ENCODE measurements at regions not wholly inside any gene's neighbourhood (a gene's known extent, or its start where the extent isn't known, plus 50 kb on each side); places are given as distances from the start of the nearest gene placed in this dataset.

GRCh38 chr10:47151920-47152319 is 148.1 kb upstream of the GDF10 start:
- Histone ChIP-seq H3K36me3 (ENCODE audit: control insufficient read depth, insufficient read depth, low read length) (no peaks in the 10 kb centered on the region), H3K27me3 (ENCODE audit: control insufficient read depth, insufficient read depth, low read length) (no peaks in the 10 kb centered on the region), H3K4me3 (ENCODE audit: low read depth, low read length) (no peak overlapping the region)
- no peak for TF ChIP-seq CTCF (IDR thresholded peaks at IDR 0.05; ENCODE audit: insufficient read depth, low read length, poor library complexity, severe bottlenecking)
- no peak for DNase-seq (ENCODE audit: low read depth)

GRCh38 chr10:47152861-47153349 is 147.1 kb upstream of the GDF10 start:
- Histone ChIP-seq H3K4me3 (ENCODE audit: low read depth, low read length) (no peak overlapping the region), H3K36me3 (ENCODE audit: control insufficient read depth, insufficient read depth, low read length) (no peaks in the 10 kb centered on the region), H3K27me3 (ENCODE audit: control insufficient read depth, insufficient read depth, low read length) (no peaks in the 10 kb centered on the region)
- DNase-seq (ENCODE audit: low read depth): no peak
- TF ChIP-seq CTCF (IDR thresholded peaks at IDR 0.05; ENCODE audit: insufficient read depth, low read length, poor library complexity, severe bottlenecking): peak; percentile 20

- TF ChIP-seq CTCF (IDR thresholded peaks at IDR 0.05; ENCODE audit: insufficient read depth, low read length, poor library complexity, severe bottlenecking): no peak
- no peak for DNase-seq (ENCODE audit: low read depth)
These were observed 145.2 kb upstream of the GDF10 start for GRCh38 chr10:47154762-47155161.

GRCh38 chr10:47156873-47157272 is 143.1 kb upstream of the GDF10 start:
- no peak for TF ChIP-seq CTCF (IDR thresholded peaks at IDR 0.05; ENCODE audit: insufficient read depth, low read length, poor library complexity, severe bottlenecking)
- H3K4me3 ChIP-seq (ENCODE audit: low read depth, low read length): no peak overlapping the region
- DNase-seq (ENCODE audit: low read depth): no peak
- no peaks in the 10 kb centered on the region for H3K36me3 ChIP-seq (ENCODE audit: control insufficient read depth, insufficient read depth, low read length)
- H3K27me3 ChIP-seq (ENCODE audit: control insufficient read depth, insufficient read depth, low read length): no peaks in the 10 kb centered on the region

More at GRCh38 chr10:47154762-47155161, 145.2 kb upstream of the GDF10 start:
- H3K4me3 ChIP-seq (ENCODE audit: low read depth, low read length): no peak overlapping the region
- no peaks in the 10 kb centered on the region for H3K27me3 ChIP-seq (ENCODE audit: control insufficient read depth, insufficient read depth, low read length)
- H3K36me3 ChIP-seq (ENCODE audit: control insufficient read depth, insufficient read depth, low read length): no peaks in the 10 kb centered on the region

GRCh38 chr10:47158116-47159071 is 141.6 kb upstream of the GDF10 start:
- Histone ChIP-seq H3K36me3 (ENCODE audit: control insufficient read depth, insufficient read depth, low read length) (no peaks in the 10 kb centered on the region), H3K4me3 (ENCODE audit: low read depth, low read length) (no peak overlapping the region), H3K27me3 (ENCODE audit: control insufficient read depth, insufficient read depth, low read length) (no peaks in the 10 kb centered on the region)
- DNase-seq (ENCODE audit: low read depth): no peak
- no peak for TF ChIP-seq CTCF (IDR thresholded peaks at IDR 0.05; ENCODE audit: insufficient read depth, low read length, poor library complexity, severe bottlenecking)

Data from kidney epithelial cell (primary cell).